ENCODE measurements at regions not wholly inside any gene's neighbourhood (a gene's known extent, or its start where the extent isn't known, plus 50 kb on each side); places are given as distances from the start of the nearest gene placed in this dataset.

- no peak overlapping the region for H3K4me3 Mint-ChIP-seq
- no peaks in the 10 kb centered on the region for H3K36me3 Mint-ChIP-seq (ENCODE audit: low read depth)
- H3K4me1 Mint-ChIP-seq: no peaks in the 10 kb centered on the region
- H3K9me3 Mint-ChIP-seq: peaks cover 3% of the 10 kb centered on the region
- TF ChIP-seq CTCF (conservative IDR thresholded peaks at IDR 0.05): no peak
- DNase-seq (ENCODE audit: low read depth, low spot score): no peak
- H3K27me3 Mint-ChIP-seq (ENCODE audit: low read depth): no peaks in the 10 kb centered on the region
- H3K27ac Mint-ChIP-seq (ENCODE audit: unreplicated experiment): no peak overlapping the region
Measured at GRCh38 chr5:116788851-116789403, 214.3 kb upstream of the SEMA6A start.

- TF ChIP-seq CTCF (conservative IDR thresholded peaks at IDR 0.05): no peak
- H3K27me3 Mint-ChIP-seq (ENCODE audit: low read depth): no peaks in the 10 kb centered on the region
Measured at GRCh38 chr5:116787570-116787969, 212.9 kb upstream of the SEMA6A start.

GRCh38 chr5:116785106-116785505 lies 210.5 kb upstream of the SEMA6A start:
- H3K4me1 Mint-ChIP-seq: no peaks in the 10 kb centered on the region
- H3K27me3 Mint-ChIP-seq (ENCODE audit: low read depth): peaks cover 7% of the 10 kb centered on the region
- no peak overlapping the region for H3K4me3 Mint-ChIP-seq
- H3K27ac Mint-ChIP-seq (ENCODE audit: unreplicated experiment): no peak overlapping the region
- peaks cover 3% of the 10 kb centered on the region for H3K9me3 Mint-ChIP-seq
- no peak for DNase-seq (ENCODE audit: low read depth, low spot score)
- peaks cover 2% of the 10 kb centered on the region for H3K36me3 Mint-ChIP-seq (ENCODE audit: low read depth)
- TF ChIP-seq CTCF (conservative IDR thresholded peaks at IDR 0.05): no peak

More at GRCh38 chr5:116787570-116787969, 212.9 kb upstream of the SEMA6A start:
- no peak for DNase-seq (ENCODE audit: low read depth, low spot score)
- Mint-ChIP-seq H3K4me3 (no peak overlapping the region), H3K4me1 (no peaks in the 10 kb centered on the region), H3K9me3 (peaks cover 3% of the 10 kb centered on the region), H3K27ac (ENCODE audit: unreplicated experiment) (no peak overlapping the region), H3K36me3 (ENCODE audit: low read depth) (peaks cover 2% of the 10 kb centered on the region)

GRCh38 chr5:116779846-116780245 lies 205.2 kb upstream of the SEMA6A start:
- Mint-ChIP-seq H3K4me1 (peaks cover 18% of the 10 kb centered on the region), H3K4me3 (no peak overlapping the region), H3K27me3 (ENCODE audit: low read depth) (peaks cover 55% of the 10 kb centered on the region), H3K36me3 (ENCODE audit: low read depth) (peaks cover 2% of the 10 kb centered on the region), H3K27ac (ENCODE audit: unreplicated experiment) (no peak overlapping the region), H3K9me3 (no peaks in the 10 kb centered on the region)
- DNase-seq (ENCODE audit: low read depth, low spot score): no peak
- TF ChIP-seq CTCF (conservative IDR thresholded peaks at IDR 0.05): no peak

- H3K27me3 Mint-ChIP-seq (ENCODE audit: low read depth): peaks cover 63% of the 10 kb centered on the region
- no peak for TF ChIP-seq CTCF (conservative IDR thresholded peaks at IDR 0.05)
- no peak overlapping the region for H3K4me3 Mint-ChIP-seq
- no peak overlapping the region for H3K27ac Mint-ChIP-seq (ENCODE audit: unreplicated experiment)
- no peak for DNase-seq (ENCODE audit: low read depth, low spot score)
- H3K9me3 Mint-ChIP-seq: no peaks in the 10 kb centered on the region
- H3K4me1 Mint-ChIP-seq: peaks cover 25% of the 10 kb centered on the region
- H3K36me3 Mint-ChIP-seq (ENCODE audit: low read depth): peaks cover 2% of the 10 kb centered on the region
Measured at GRCh38 chr5:116778651-116779280, 204.1 kb upstream of the SEMA6A start.

All from neural crest cell (in vitro differentiated cells).